Hepatocyte (in vitro differentiated cells): ENCODE measurements at regions not wholly inside any gene's neighbourhood (a gene's known extent, or its start where the extent isn't known, plus 50 kb on each side); places are given as distances from the start of the nearest gene placed in this dataset.

Source experiments
- DNase-seq: peaks from one replicate; pipeline ENCODE4 v3.0.0-alpha.2; 2016; ENCODE audit warnings: low spot score
- H2AFZ ChIP-seq: fragments of 200-600 bp; sonication (generic); 2 replicates; pipeline ENCODE4 v1.6.0; 2016; ENCODE audit warnings: antibody characterized with exemption, mild to moderate bottlenecking
- H3K27ac ChIP-seq: fragments of 200-600 bp; sonication (generic); 2 replicates; pipeline ENCODE4 v1.5.1; 2016; ENCODE audit warnings: mild to moderate bottlenecking
- H3K27me3 ChIP-seq: fragments of 200-600 bp; sonication (generic); 2 replicates; pipeline ENCODE4 v1.6.1; 2016
- H3K36me3 ChIP-seq: fragments of 200-600 bp; sonication (generic); replicated peaks from 2 replicates; pipeline ENCODE4 v1.5.1; 2016; ENCODE audit warnings: low read depth; ENCODE audit not compliant: insufficient read depth
- H3K4me1 ChIP-seq: fragments of 200-600 bp; sonication (generic); 2 replicates; pipeline ENCODE4 v1.5.1; 2016; ENCODE audit warnings: mild to moderate bottlenecking, moderate library complexity; ENCODE audit not compliant: insufficient read depth
- H3K4me2 ChIP-seq: fragments of 200-600 bp; sonication (generic); 2 replicates; pipeline ENCODE4 v1.6.0; 2016
- H3K4me3 ChIP-seq: fragments of 200-600 bp; sonication (generic); 2 replicates; pipeline ENCODE4 v1.5.1; 2016; ENCODE audit warnings: mild to moderate bottlenecking
- H3K79me2 ChIP-seq: fragments of 200-600 bp; sonication (generic); 2 replicates; pipeline ENCODE4 v1.6.0; 2017; ENCODE audit warnings: mild to moderate bottlenecking
- H3K9me2 ChIP-seq: fragments of 200-600 bp; sonication (generic); replicated peaks from 2 replicates; pipeline ENCODE4 v1.6.0; 2017; ENCODE audit warnings: mild to moderate bottlenecking; ENCODE audit not compliant: insufficient read depth
- H3K9me3 ChIP-seq: fragments of 200-600 bp; sonication (generic); 2 replicates; pipeline ENCODE4 v1.5.1; 2016; ENCODE audit warnings: low read depth, mild to moderate bottlenecking
- H4K20me1 ChIP-seq: fragments of 200-600 bp; sonication (generic); 2 replicates; pipeline ENCODE4 v1.6.0; 2016; ENCODE audit warnings: mild to moderate bottlenecking; ENCODE audit not compliant: insufficient read depth, poor library complexity, severe bottlenecking
- CTCF ChIP-seq: fragments of 200-600 bp; sonication (generic); IDR thresholded peaks from 2 replicates; pipeline ENCODE4 v1.5.1; 2016; ENCODE audit warnings: antibody characterized with exemption, mild to moderate bottlenecking; ENCODE audit not compliant: poor library complexity
- EZH2 ChIP-seq: fragments of 200-600 bp; sonication (generic); IDR thresholded peaks from 2 replicates; pipeline ENCODE4 v1.6.1; 2016; ENCODE audit warnings: antibody characterized with exemption, mild to moderate bottlenecking, borderline replicate concordance
- EZH2phosphoT487 ChIP-seq: fragments of 200-600 bp; sonication (generic); IDR thresholded peaks from one replicate; pipeline ENCODE4 v1.6.1; 2018; ENCODE audit warnings: antibody characterized with exemption, mild to moderate bottlenecking, low read depth, moderate library complexity; ENCODE audit not compliant: unreplicated experiment, severe bottlenecking
- WGBS: methylation state at CpG from one replicate; pipeline ENCODE4 v1.1.6; 2016; ENCODE audit warnings: low lambda C conversion rate; ENCODE audit errors: missing lambda C conversion rate; 5-methylcytosine and 5-hydroxymethylcytosine counted together

DNA sequence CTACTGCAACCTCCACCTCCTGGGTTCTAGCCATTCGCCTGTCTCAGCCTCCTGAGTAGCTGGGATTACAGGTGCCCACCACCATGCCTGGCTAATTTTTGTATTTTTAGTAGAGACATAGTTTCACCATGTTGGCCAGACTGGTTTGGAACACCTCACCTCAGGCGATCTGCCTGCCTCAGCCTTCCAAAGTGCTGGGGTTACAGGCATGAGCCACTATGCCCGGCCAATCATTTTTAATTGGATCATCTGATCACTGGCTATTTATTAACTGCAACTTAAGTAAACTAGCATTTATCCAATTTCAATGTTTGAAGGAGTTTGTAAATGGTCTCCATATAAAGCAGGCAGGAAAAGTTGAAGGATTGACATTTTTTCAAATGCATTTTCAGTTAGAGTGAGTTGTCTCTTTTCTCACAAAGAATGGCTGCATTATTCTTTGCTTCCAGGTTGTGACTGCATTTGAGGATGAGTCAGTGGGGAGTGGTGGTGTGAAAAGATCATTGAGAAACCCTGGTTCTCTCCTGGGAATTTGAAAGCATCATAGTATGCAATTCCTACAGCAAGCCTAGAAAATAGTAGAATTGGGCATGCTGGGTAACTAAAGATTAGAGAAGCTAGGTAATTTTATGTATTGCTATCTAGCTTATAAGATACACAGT lies 431.1 kb upstream of the ZEB2 start:
- no peaks in the 10 kb centered on the region for H4K20me1 ChIP-seq
- no peak overlapping the region for H2AFZ ChIP-seq
- no peak overlapping the region for H3K27ac ChIP-seq
- no peaks in the 10 kb centered on the region for H3K79me2 ChIP-seq
- no peak overlapping the region for H3K4me2 ChIP-seq
- no peaks in the 10 kb centered on the region for H3K9me3 ChIP-seq
- no peaks in the 10 kb centered on the region for H3K27me3 ChIP-seq
- DNase-seq: no peak
- no peaks in the 10 kb centered on the region for H3K36me3 ChIP-seq
- H3K4me3 ChIP-seq: no peak overlapping the region
- no peaks in the 10 kb centered on the region for H3K9me2 ChIP-seq
- peaks cover 1% of the 10 kb centered on the region for H3K4me1 ChIP-seq
- TF ChIP-seq CTCF: no peak
- TF ChIP-seq EZH2: no peak
- no peak for TF ChIP-seq EZH2phosphoT487
- 86% methylated on average over 3 of the region's 3 CpGs for WGBS

DNA sequence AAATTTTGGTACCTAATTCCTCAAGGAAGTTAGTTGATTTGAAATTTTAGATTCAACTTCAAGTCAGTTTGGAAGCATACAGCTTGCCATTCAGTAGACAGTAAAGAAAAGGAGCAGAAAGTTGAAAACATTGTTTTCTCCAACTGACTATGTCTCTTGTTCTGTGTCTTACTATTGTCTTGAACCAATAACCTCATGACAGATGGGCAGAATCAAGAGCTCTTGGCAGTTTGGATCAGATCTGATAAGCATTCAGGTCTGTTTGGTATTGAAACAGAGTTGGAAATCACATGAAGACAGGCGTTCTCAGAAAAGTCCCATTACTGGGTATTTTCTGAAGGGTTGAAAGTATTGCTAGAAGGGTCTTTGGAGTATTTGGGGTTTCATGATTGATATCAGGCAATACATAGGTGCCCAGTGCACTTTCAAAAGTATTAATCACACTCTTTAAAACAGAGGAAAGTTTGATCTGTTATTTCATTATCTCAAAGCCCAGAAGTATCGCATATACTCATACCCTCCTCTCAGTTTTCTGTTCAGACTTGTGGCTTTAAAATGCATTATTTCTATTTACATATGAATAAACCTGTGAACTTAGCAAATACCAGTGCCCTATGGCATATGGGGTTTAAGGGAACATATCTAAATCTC lies 428.4 kb upstream of the ZEB2 start:
- H4K20me1 ChIP-seq: no peaks in the 10 kb centered on the region
- 57% methylated on average over 2 of the region's 2 CpGs for WGBS
- H3K27ac ChIP-seq: no peak overlapping the region
- H3K4me1 ChIP-seq: peaks cover 5% of the 10 kb centered on the region
- H3K36me3 ChIP-seq: no peaks in the 10 kb centered on the region
- TF ChIP-seq CTCF (no peak), EZH2 (no peak), EZH2phosphoT487 (no peak)
- H3K79me2 ChIP-seq: no peaks in the 10 kb centered on the region
- no peaks in the 10 kb centered on the region for H3K9me3 ChIP-seq
- no peak overlapping the region for H3K4me2 ChIP-seq
- H2AFZ ChIP-seq: no peak overlapping the region
- DNase-seq: no peak
- no peak overlapping the region for H3K4me3 ChIP-seq
- H3K27me3 ChIP-seq: no peaks in the 10 kb centered on the region
- H3K9me2 ChIP-seq: no peaks in the 10 kb centered on the region

DNA sequence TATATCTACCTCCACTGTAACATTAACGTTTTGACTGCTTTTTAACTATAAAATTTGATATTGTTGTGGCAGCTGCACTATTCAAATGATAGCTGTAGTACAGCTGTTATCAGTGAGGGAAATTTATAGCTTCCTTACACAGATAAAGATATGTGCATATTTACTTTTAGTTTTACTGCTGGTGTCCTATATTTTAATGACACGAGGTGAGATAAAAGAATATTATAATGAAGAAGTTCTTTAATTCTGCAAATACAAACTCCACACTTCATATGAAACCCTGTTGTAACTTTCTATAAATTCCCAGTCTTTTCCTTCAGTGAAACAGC lies 427.8 kb upstream of the ZEB2 start:
- no peaks in the 10 kb centered on the region for H3K79me2 ChIP-seq
- H3K9me2 ChIP-seq: no peaks in the 10 kb centered on the region
- no peak for DNase-seq
- no peak overlapping the region for H3K4me3 ChIP-seq
- H3K36me3 ChIP-seq: no peaks in the 10 kb centered on the region
- H3K27ac ChIP-seq: no peak overlapping the region
- peaks cover 5% of the 10 kb centered on the region for H3K4me1 ChIP-seq
- TF ChIP-seq EZH2phosphoT487: no peak
- TF ChIP-seq CTCF: no peak
- TF ChIP-seq EZH2: no peak
- H3K9me3 ChIP-seq: no peaks in the 10 kb centered on the region
- WGBS: 30% methylated on average over 2 of the region's 2 CpGs
- H2AFZ ChIP-seq: no peak overlapping the region
- H3K4me2 ChIP-seq: no peak overlapping the region
- no peaks in the 10 kb centered on the region for H4K20me1 ChIP-seq
- no peaks in the 10 kb centered on the region for H3K27me3 ChIP-seq
